Thyroid gland (tissue), 4 donors: ENCODE measurements at regions not wholly inside any gene's neighbourhood (a gene's known extent, or its start where the extent isn't known, plus 50 kb on each side); places are given as distances from the start of the nearest gene placed in this dataset.

ENCODE experiments used
- CTCF ChIP-seq, 6 experiments: fragments of 200-600 bp in 3 of 6; fragments of 450-650 bp in 3 of 6; sonication (generic) in 3 of 6; IDR thresholded peaks; one replicate each; pipeline ENCODE4 v1.5.1; 2016 to 2019; ENCODE audit warnings: antibody characterized with exemption in 6 of 6, mild to moderate bottlenecking in 2 of 6, inconsistent platforms in 1 of 6, moderate library complexity in 1 of 6
- POLR2A ChIP-seq, 2 donors: fragments of 450-650 bp; IDR thresholded peaks; one replicate each; pipeline ENCODE4 v1.6.1; 2017; ENCODE audit warnings: antibody characterized with exemption in 2 of 2, mild to moderate bottlenecking in 2 of 2, moderate library complexity in 1 of 2

- TF ChIP-seq CTCF (IDR thresholded peaks at IDR 0.05) (no peak), POLR2A (IDR thresholded peaks at IDR 0.05) (no peak)
Observed at GRCh38 chr4:184284742-184285141, 67.1 kb upstream of the ENPP6 start.
